ENCODE measurements at regions not wholly inside any gene's neighbourhood (a gene's known extent, or its start where the extent isn't known, plus 50 kb on each side); places are given as distances from the start of the nearest gene placed in this dataset.
A peak's percentile ranks its signal among the peaks of the same experiment; 100 is the strongest.

GRCh38 chr3:159600291-159600690 lies 388.3 kb upstream of the IL12A start:
- H3K9me3 Mint-ChIP-seq = peaks cover 14% of the 10 kb centered on the region

GRCh38 chr3:159604151-159604581 lies 384.5 kb upstream of the IL12A start:
- H3K27ac Mint-ChIP-seq = no peak overlapping the region
- H3K4me3 Mint-ChIP-seq = no peak overlapping the region
- H3K27me3 Mint-ChIP-seq (ENCODE audit: insufficient read depth) = peaks cover 8% of the 10 kb centered on the region; the same call in 1 of the 2 replicates
- no peak for TF ChIP-seq CTCF (IDR thresholded peaks at IDR 0.05)
- H3K36me3 Mint-ChIP-seq (ENCODE audit: low read depth) = peaks cover 6% of the 10 kb centered on the region; the same call in 1 of the 2 replicates
- peaks cover 23% of the 10 kb centered on the region for H3K4me1 Mint-ChIP-seq (ENCODE audit: low read depth)
- peak; percentile 46 for DNase-seq
- H3K9me3 Mint-ChIP-seq = peaks cover 14% of the 10 kb centered on the region

More at GRCh38 chr3:159600291-159600690, 388.3 kb upstream of the IL12A start:
- Mint-ChIP-seq H3K36me3 (ENCODE audit: low read depth) (peaks cover 6% of the 10 kb centered on the region; the same call in 1 of the 2 replicates), H3K27ac (no peak overlapping the region), H3K27me3 (ENCODE audit: insufficient read depth) (peaks cover under 1% of the 10 kb centered on the region), H3K4me3 (no peak overlapping the region), H3K4me1 (ENCODE audit: low read depth) (peaks cover 11% of the 10 kb centered on the region)
- no peak for TF ChIP-seq CTCF (IDR thresholded peaks at IDR 0.05)
- DNase-seq = no peak

- no peak for DNase-seq
- H3K36me3 Mint-ChIP-seq (ENCODE audit: low read depth) = peaks cover 2% of the 10 kb centered on the region; the same call in 1 of the 2 replicates
- peaks cover 8% of the 10 kb centered on the region; the same call in 1 of the 2 replicates for H3K27me3 Mint-ChIP-seq (ENCODE audit: insufficient read depth)
- no peak overlapping the region for H3K27ac Mint-ChIP-seq
- no peak for TF ChIP-seq CTCF (IDR thresholded peaks at IDR 0.05)
- no peak overlapping the region for H3K4me3 Mint-ChIP-seq
- peaks cover 32% of the 10 kb centered on the region for H3K4me1 Mint-ChIP-seq (ENCODE audit: low read depth)
- H3K9me3 Mint-ChIP-seq = peaks cover 7% of the 10 kb centered on the region
Observed at GRCh38 chr3:159605101-159605500, 383.5 kb upstream of the IL12A start.

- no peak for DNase-seq
- Mint-ChIP-seq H3K4me1 (ENCODE audit: low read depth) (peaks cover 38% of the 10 kb centered on the region), H3K27ac (no peak overlapping the region), H3K9me3 (peaks cover 2% of the 10 kb centered on the region), H3K27me3 (ENCODE audit: insufficient read depth) (peaks cover 8% of the 10 kb centered on the region; the same call in 1 of the 2 replicates), H3K4me3 (no peak overlapping the region), H3K36me3 (ENCODE audit: low read depth) (no peaks in the 10 kb centered on the region)
- no peak for TF ChIP-seq CTCF (IDR thresholded peaks at IDR 0.05)
Observed at GRCh38 chr3:159605776-159606175, 382.9 kb upstream of the IL12A start.

- TF ChIP-seq CTCF (IDR thresholded peaks at IDR 0.05) = no peak
- Mint-ChIP-seq H3K9me3 (no peaks in the 10 kb centered on the region), H3K4me3 (no peak overlapping the region), H3K27me3 (ENCODE audit: insufficient read depth) (peaks cover 8% of the 10 kb centered on the region; the same call in 1 of the 2 replicates), H3K4me1 (ENCODE audit: low read depth) (peaks cover 38% of the 10 kb centered on the region), H3K27ac (no peak overlapping the region), H3K36me3 (ENCODE audit: low read depth) (no peaks in the 10 kb centered on the region)
- DNase-seq = no peak
Observed at GRCh38 chr3:159607856-159608255, 380.8 kb upstream of the IL12A start.

All from HFFc6 (cell line).